ENCODE measurements at regions not wholly inside any gene's neighbourhood (a gene's known extent, or its start where the extent isn't known, plus 50 kb on each side); places are given as distances from the start of the nearest gene placed in this dataset.
"Not testable (repeated sequence)": the region's sequence is repeated elsewhere in the genome, so short reads cannot be mapped to it uniquely, and the experiment has no call there.

- not testable (repeated sequence) for H3K36me3 Mint-ChIP-seq; H3K27me3 Mint-ChIP-seq; H3K4me3 Mint-ChIP-seq; H3K27ac Mint-ChIP-seq; DNase-seq (ENCODE audit: low spot score); H3K4me1 Mint-ChIP-seq (ENCODE audit: low read depth in 2 of 2); H3K9me3 Mint-ChIP-seq; ATAC-seq
Observed at GRCh38 chr16:21422824-21423223, 144.7 kb upstream of the CRYM start.

DNA sequence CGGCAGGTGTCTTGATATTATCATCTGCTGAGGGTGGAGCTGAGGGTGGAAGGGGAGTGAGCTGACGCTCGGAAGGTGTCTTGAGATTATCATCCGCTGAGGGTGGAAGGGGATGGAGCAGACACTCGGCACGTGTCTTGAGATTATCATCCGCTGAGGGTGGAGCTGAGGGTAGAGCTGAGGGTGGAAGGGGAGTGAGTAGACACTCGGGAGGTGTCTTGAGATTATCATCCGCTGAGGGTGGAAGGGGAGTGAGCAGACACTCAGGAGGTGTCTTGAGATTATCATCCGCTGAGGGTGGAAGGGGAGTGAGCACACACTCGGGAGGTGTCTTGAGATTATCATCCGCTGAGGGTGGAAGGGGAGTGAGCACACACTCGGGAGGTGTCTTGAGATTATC is 126.6 kb upstream of the CRYM start:
- not testable (repeated sequence) for H3K9me3 Mint-ChIP-seq; H3K27me3 Mint-ChIP-seq; DNase-seq (ENCODE audit: low spot score); ATAC-seq; H3K4me3 Mint-ChIP-seq; H3K36me3 Mint-ChIP-seq; H3K27ac Mint-ChIP-seq; H3K4me1 Mint-ChIP-seq (ENCODE audit: low read depth in 2 of 2)

DNA sequence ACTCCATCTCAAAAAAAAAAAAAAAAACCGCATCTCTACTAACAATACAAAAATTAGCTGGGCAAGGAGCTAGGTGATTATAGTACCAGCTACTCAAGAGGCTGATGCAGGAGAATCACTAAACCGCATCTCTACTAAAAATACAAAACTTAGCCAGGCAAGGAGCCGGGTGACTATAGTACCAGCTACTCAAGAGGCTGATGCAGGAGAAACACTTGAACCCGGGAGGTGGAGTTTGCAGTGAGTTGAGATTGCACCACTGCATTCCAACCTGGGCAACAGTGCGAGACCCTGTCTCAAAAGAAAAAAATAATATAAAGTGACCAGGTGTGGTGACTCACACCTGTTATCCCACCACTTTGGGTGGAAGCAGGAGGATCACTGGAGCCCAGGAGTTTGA is 119.8 kb upstream of the CRYM start:
- H3K4me1 Mint-ChIP-seq (ENCODE audit: low read depth in 2 of 2); DNase-seq (ENCODE audit: low spot score); ATAC-seq; H3K9me3 Mint-ChIP-seq; H3K27ac Mint-ChIP-seq; H3K4me3 Mint-ChIP-seq; H3K36me3 Mint-ChIP-seq; H3K27me3 Mint-ChIP-seq: not testable (repeated sequence)

GRCh38 chr16:21396545-21396944 is 118.5 kb upstream of the CRYM start:
- not testable (repeated sequence) for H3K27ac Mint-ChIP-seq; H3K36me3 Mint-ChIP-seq; H3K27me3 Mint-ChIP-seq; DNase-seq (ENCODE audit: low spot score); H3K9me3 Mint-ChIP-seq; H3K4me3 Mint-ChIP-seq; H3K4me1 Mint-ChIP-seq (ENCODE audit: low read depth in 2 of 2); ATAC-seq

- DNase-seq (ENCODE audit: low spot score); H3K4me3 Mint-ChIP-seq; H3K27ac Mint-ChIP-seq; H3K27me3 Mint-ChIP-seq; ATAC-seq; H3K36me3 Mint-ChIP-seq; H3K4me1 Mint-ChIP-seq (ENCODE audit: low read depth in 2 of 2); H3K9me3 Mint-ChIP-seq: not testable (repeated sequence)
Observed at GRCh38 chr16:21390634-21391033, 112.5 kb upstream of the CRYM start.

DNA sequence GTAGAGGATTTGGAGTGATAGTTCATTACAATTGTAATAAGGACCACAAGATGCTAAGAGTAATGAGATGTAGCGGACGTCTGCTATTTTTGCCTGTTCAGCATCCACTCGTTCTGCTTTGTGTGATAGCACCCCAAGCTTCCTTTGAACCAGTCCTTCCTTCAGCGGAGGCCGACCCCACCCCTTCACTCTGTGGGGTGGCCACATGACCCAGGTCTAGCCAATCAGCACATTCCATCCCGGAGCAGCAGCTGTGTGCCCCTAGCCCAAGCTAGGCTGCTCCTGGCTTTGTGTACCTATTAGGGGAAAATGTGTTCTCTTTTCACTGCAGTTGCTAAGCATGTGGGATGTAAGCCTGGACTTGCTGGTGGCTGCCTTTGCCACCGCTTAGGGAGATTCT is 111.8 kb upstream of the CRYM start:
- not testable (repeated sequence) for H3K27ac Mint-ChIP-seq; H3K36me3 Mint-ChIP-seq; H3K9me3 Mint-ChIP-seq; H3K4me3 Mint-ChIP-seq; H3K27me3 Mint-ChIP-seq; DNase-seq (ENCODE audit: low spot score); H3K4me1 Mint-ChIP-seq (ENCODE audit: low read depth in 2 of 2)
- ATAC-seq, result peak in 1 of 2 donors; percentile 41

DNA sequence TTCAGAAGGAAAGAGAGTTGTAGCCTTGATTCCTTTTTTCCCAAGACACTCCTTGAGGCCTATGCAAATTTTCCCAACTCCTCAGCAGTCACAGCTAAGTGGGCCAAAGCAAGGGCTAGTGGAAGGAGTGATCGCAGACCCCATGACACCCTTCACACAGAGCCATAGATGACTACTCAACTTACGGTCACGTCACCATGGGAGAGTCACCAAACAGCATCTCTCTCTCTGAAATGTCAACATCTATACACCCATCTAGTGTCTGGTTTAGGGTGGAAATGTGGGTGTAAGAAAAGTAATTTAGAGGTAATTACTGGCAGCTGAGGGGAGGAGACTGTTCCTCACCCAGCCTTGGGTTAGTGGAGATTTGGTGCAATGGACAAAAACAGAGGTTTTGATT is 109.7 kb upstream of the CRYM start:
- not testable (repeated sequence) for H3K4me1 Mint-ChIP-seq (ENCODE audit: low read depth in 2 of 2); H3K9me3 Mint-ChIP-seq; DNase-seq (ENCODE audit: low spot score); H3K27me3 Mint-ChIP-seq; H3K27ac Mint-ChIP-seq; H3K36me3 Mint-ChIP-seq; H3K4me3 Mint-ChIP-seq; ATAC-seq

DNA sequence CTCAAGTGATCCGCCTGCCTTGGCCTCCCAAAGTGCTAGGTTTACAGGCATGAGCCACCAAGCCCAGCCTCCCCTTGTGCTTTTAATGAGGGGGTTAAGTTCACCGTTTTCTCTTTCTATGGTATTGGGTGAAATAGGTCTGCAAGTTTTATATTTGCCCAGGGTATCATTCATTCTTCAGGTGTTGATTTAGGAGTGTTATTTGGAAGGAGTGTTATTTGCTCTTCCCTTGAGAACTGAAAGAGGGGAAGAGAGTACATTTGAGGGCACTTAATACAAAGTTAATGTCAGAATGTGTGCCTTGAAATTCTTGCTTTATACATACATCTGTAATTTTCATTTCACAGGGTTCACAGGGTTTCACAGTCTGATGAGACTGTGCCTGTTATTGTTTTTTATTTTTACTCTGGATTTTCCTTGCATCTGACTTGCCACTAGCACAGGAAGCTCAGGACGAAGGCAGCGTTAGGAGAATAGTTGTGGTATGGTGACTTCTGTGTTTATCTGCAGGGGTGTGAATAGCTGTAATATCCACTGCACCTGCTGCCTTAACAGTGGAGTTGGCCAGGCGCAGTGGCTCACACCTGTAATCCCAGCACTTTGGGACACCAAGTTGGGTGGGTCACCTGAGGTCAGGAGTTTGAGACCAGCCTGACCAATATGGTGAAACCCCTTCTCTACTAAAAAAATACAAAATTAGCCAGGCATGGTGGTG is 108.3 kb upstream of the CRYM start:
- DNase-seq (ENCODE audit: low spot score); H3K27me3 Mint-ChIP-seq; H3K4me3 Mint-ChIP-seq; ATAC-seq; H3K27ac Mint-ChIP-seq; H3K4me1 Mint-ChIP-seq (ENCODE audit: low read depth in 2 of 2); H3K9me3 Mint-ChIP-seq; H3K36me3 Mint-ChIP-seq: not testable (repeated sequence)

- H3K27me3 Mint-ChIP-seq; H3K27ac Mint-ChIP-seq; H3K9me3 Mint-ChIP-seq; DNase-seq (ENCODE audit: low spot score); H3K4me1 Mint-ChIP-seq (ENCODE audit: low read depth in 2 of 2); H3K36me3 Mint-ChIP-seq; H3K4me3 Mint-ChIP-seq: not testable (repeated sequence)
- peak; percentile 62 to 75 for ATAC-seq
Observed at GRCh38 chr16:21383682-21384081, 105.6 kb upstream of the CRYM start.

GRCh38 chr16:21379645-21380044 is 101.6 kb upstream of the CRYM start:
- not testable (repeated sequence) for H3K4me3 Mint-ChIP-seq; H3K27me3 Mint-ChIP-seq; ATAC-seq; H3K4me1 Mint-ChIP-seq (ENCODE audit: low read depth in 2 of 2); H3K9me3 Mint-ChIP-seq; H3K36me3 Mint-ChIP-seq; H3K27ac Mint-ChIP-seq; DNase-seq (ENCODE audit: low spot score)

- not testable (repeated sequence) for H3K4me1 Mint-ChIP-seq (ENCODE audit: low read depth in 2 of 2); H3K9me3 Mint-ChIP-seq; H3K27me3 Mint-ChIP-seq; DNase-seq (ENCODE audit: low spot score); ATAC-seq; H3K27ac Mint-ChIP-seq; H3K4me3 Mint-ChIP-seq; H3K36me3 Mint-ChIP-seq
Observed at GRCh38 chr16:21376196-21376899, 98.3 kb upstream of the CRYM start.

- DNase-seq (ENCODE audit: low spot score); H3K4me3 Mint-ChIP-seq; H3K27me3 Mint-ChIP-seq; ATAC-seq; H3K9me3 Mint-ChIP-seq; H3K27ac Mint-ChIP-seq; H3K4me1 Mint-ChIP-seq (ENCODE audit: low read depth in 2 of 2); H3K36me3 Mint-ChIP-seq: not testable (repeated sequence)
Observed at GRCh38 chr16:21375334-21375733, 97.2 kb upstream of the CRYM start.

DNA sequence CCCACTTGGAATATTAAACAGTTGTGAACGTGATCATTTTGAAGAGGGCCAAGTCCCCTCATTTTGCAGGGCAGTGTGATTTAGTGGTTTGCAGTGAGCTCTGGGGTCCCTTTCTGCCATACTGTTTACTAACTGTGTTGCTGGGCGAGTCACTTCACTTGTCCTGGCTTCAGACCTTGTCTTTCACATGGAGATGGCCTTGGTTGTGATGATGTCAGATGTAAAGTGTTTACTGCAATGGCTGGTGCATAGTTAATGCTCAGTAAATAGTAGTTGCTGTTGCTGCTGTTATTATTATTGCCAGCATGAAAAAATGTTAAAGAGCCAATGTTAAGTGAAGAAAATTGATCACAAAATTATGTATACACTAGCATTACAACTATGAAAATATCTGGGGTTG is 95.4 kb upstream of the CRYM start:
- H3K36me3 Mint-ChIP-seq; H3K9me3 Mint-ChIP-seq; H3K4me1 Mint-ChIP-seq (ENCODE audit: low read depth in 2 of 2); ATAC-seq; DNase-seq (ENCODE audit: low spot score); H3K27ac Mint-ChIP-seq; H3K27me3 Mint-ChIP-seq; H3K4me3 Mint-ChIP-seq: not testable (repeated sequence)

DNA sequence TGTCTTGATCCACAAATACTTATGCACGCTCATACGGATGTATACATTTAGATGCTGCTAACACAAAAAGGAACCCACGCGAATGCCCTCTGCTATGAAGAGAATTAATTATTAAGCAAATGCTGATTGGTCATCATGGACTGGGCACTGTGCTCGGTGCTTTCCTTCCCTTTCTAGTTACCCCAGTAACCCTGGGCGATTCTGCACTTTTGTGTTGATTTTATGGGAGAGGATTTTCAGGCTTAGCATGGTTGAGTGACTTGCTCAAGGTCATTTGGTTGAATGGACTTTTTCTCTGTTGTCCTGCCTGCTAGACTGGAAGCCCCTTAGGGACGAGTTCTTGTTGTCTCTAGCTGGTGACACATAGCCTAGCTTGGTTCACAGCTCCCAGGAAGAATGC is 94.8 kb upstream of the CRYM start:
- DNase-seq (ENCODE audit: low spot score); H3K27me3 Mint-ChIP-seq; H3K9me3 Mint-ChIP-seq; H3K4me3 Mint-ChIP-seq; ATAC-seq; H3K27ac Mint-ChIP-seq; H3K4me1 Mint-ChIP-seq (ENCODE audit: low read depth in 2 of 2); H3K36me3 Mint-ChIP-seq: not testable (repeated sequence)

All from natural killer cell treated with Interleukin-12 subunit alpha and Interleukin-12 subunit beta and Interleukin-15 and Interleukin-18, amount 100 ng/mL, for 72 hours (primary cell).